ENCODE measurements at regions not wholly inside any gene's neighbourhood (a gene's known extent, or its start where the extent isn't known, plus 50 kb on each side); places are given as distances from the start of the nearest gene placed in this dataset.
"Not testable (repeated sequence)": the region's sequence is repeated elsewhere in the genome, so short reads cannot be mapped to it uniquely, and the experiment has no call there.

DNA sequence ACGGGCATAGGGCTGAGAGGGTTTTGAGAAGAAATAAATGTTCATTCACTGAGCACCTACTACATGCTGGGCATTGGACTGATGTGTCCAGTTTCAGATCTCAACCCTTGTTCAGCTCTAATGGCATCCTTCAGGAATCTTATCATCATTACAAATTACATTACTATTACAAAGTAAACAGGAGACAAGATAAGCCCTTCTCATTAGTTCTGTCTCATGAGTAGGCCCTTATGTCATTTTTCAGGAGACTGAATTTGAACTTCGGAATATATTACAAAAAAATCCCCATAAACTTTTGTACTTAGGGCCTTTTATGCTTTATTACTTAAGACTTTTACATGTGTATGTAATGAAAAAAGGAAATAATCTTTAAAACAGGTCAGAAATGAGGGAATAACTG is 289.7 kb downstream of the BAMBI start:
- DNase-seq, result no peak

GRCh38 chr10:28969413-28969812 is 292.1 kb downstream of the BAMBI start:
- DNase-seq, result no peak

GRCh38 chr10:28970231-28970630 is 292.9 kb downstream of the BAMBI start:
- DNase-seq, result no peak

DNA sequence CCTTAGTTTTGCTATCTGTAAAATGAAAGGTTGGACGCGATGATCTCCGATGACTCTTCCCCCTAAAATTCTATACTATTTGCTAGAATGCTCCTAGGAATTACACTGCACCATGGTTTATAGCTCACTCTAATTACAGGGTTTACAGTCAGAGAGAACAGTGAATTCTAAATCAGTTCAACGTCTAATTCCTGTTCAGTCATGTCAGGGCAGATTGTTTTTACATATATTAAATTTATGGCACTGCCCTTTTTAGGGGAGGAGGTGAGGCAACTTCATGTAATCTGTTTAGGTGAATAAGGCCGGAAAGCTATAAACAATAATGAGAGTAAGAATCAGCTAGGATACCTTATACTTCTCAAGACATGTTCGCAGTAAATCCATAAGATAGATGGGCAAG is 293.9 kb downstream of the BAMBI start:
- no peak for DNase-seq

GRCh38 chr10:28971764-28972163 is 294.4 kb downstream of the BAMBI start:
- no peak for DNase-seq

- no peak for DNase-seq
Measured at GRCh38 chr10:28973309-28973972, 296.1 kb downstream of the BAMBI start.

DNA sequence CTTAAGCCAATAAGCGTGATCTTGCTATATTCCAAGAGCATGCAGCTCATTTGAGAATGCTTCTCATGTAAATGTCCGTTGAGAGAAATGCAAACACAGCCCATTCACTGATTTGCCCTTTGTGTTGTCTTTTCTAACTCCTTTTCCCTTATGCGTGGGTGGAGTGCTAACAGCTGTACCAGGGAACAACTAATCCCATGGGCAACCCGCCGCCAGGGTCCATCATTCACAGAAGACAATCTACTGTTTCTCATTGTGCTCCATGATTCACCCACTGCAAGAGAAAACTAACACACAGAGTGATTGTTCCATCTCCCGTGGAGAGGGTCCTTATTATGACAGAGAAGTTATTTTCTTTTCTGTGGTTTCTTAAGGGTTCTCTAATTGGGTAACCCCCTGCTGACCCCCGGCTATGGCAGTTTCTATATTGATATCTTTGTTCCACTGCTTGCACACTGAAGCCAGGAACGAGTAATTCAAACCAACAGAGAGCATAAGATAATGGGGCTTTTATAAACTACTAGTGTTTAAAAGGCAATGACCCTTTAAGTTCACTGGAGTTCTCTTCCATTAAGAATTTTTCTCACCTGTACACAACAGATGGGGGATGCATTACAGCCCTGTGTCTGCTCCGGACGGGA is 298.7 kb downstream of the BAMBI start:
- no peak for DNase-seq

GRCh38 chr10:28977518-28977917 is 300.2 kb downstream of the BAMBI start:
- no peak for DNase-seq

GRCh38 chr10:28980264-28980663 is 302.9 kb downstream of the BAMBI start:
- DNase-seq, result no peak

DNA sequence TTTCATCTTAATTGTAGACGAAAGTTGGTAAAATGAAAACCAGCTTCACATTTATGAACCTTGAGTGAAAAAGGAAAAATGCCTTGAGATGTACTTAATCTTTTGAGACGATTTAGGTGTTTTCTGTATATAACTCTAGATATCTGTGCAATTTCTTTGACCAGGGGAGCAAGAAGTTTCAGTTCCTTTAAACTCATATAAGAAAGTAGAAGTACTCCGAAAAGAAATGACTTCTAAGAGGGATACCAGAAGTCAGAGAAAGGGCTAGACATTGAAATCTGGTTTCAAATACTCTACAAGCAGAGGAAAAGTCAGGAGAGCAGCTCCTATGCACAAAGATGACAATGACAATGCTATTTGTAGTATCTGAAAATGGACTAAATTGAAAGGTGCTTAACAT is 303.7 kb downstream of the BAMBI start:
- DNase-seq, result no peak

DNA sequence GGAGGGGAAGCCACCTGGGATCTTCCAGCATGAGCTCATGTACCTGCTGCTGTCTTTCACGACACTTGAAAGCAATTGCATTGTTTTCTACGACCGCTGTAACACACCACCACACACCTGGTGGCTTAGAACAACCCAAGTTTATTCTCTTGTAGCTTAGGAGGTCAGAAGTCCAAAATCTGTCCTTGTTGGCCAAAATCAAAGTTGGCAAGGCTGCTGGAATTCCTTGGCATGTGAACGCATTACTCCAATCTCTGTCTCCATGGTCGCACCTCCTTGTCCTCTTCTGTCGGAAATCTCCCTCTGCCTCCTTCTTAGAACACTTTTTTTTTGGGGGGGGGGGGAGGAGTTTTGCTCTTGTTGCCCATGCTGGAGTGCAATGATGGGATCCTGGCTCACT is 305.7 kb downstream of the BAMBI start:
- DNase-seq, result no peak

DNA sequence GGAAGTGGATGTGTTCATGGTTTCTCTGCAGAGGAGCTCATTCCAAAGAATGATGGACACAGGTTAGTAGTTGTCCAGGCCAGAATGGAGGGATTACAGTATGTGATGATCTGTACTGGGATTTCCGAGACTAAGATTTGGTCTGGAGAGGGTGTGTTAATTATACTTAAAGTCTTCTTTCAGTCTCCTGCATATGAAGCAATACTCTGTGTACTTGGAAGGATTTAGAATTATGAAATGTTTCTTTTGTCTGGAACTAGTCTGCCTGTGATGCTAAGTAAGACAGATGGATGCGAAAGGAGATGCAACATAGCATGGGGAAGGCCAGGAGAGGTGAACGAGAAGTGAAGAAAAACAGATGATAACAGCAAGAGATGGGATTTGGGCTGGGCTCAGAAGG is 305.1 kb upstream of the LYZL1 start:
- DNase-seq, result no peak

- peak; percentile 1 for DNase-seq
Measured at GRCh38 chr10:28984431-28984830, 304.4 kb upstream of the LYZL1 start.

DNA sequence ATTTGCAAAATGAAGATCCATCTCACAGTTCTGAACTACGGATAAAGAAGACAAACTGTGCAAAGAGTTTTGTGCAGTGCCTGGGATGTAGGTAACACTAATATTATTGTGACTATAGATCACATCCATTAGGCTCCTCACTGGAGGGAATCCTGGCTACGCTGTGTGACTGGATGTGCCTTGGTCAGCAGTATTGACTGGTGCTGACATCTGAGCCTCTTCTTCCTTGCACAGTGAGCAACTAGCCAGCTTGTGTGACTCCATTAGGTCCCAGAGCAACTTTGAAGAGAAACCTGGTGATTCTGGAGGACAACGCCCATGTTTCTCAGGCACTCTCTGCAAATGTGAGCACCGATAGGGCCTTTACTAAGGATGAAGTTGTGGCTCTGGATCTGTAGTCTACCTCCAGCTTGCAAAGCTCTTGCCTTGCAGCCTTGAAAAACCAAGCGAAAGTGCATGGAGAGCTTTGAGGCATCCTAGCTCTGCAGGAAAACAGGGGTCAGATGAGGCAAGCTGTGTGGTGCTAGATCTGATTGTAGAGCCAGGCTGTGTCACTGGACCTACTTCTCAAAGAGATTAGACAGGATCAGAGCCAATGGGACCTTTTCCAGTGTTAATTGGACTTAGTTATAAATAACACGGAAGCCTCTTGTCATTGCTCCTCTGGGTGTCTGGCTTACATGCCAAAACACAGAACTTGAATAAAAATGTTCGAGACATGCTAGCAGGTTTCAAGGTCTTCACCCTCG is 303.6 kb upstream of the LYZL1 start:
- no peak for DNase-seq

DNA sequence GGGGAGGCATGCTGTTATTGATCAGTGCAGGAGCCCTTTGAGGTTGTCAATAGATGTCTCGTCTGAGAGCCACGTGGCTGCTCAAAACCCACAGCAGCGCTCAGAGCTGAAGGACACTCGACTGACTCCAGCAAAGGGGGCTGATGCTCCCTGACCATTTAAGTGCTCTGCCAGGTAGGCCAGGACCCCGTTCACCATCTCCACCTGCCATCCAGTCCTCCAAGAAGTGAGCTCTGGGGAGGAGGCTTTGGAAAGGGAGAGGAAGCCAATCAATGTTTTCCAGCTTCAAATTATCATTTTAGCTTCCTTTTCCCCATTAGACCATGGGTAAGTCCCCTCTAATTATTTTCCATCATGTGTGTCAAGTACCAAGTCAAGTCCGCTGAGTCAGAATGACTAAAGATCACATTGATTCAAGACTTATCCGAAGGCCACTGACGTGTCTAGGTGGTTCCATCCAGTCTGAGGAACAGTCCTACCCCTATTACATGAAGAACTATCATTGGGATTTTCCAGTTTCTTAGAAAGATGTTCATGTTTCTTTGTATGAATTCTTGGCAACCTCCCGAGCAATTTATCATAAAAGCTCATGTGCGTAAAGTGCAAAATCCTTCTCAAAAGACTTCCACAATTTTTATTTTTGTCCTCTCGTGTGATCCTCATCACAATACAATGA is 302.6 kb upstream of the LYZL1 start:
- DNase-seq, result no peak

DNA sequence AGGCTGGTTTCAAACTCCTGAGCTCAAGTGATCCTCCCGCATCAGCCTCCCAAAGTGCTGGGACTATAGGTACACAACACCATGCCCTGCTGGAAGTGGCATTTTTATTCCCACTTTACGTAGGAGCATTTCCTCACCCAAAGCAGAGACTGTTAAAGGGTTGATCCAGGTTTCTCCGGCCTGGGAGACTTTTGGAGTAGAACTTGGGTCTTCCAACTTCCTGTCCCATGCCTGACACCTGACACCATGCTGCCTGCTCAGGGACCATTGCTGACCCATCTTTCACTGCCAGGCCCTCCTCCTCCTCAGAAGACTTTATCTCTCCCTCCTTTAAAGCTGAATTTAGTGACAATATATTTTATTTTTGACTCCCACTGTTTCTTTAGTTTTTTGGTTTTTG is 302.0 kb upstream of the LYZL1 start:
- DNase-seq, result no peak

GRCh38 chr10:28987555-28988320 is 301.1 kb upstream of the LYZL1 start:
- no peak for DNase-seq

GRCh38 chr10:28988980-28989379 is 299.9 kb upstream of the LYZL1 start:
- no peak for DNase-seq

GRCh38 chr10:28991333-28992270 is 297.3 kb upstream of the LYZL1 start:
- DNase-seq, result peak; percentile 43

DNA sequence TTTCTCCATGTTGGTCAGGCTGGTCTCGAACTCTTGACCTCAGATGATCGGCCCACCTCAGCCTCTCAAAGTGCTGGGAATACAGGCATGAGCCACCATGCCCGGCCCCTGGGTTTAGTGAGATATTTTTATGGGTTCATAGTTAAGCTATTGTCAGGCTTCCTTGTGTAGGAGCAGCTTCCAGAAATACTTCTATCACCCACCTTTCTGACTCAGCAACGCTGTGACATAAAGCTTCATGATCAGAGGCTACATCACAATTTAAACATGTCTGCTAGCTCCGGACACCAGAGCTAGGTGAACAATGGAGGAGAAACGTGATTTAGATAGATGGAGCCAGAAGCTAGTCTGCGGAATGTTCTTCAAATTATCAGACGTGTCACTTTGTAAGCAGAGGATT is 295.8 kb upstream of the LYZL1 start:
- no peak for DNase-seq

DNA sequence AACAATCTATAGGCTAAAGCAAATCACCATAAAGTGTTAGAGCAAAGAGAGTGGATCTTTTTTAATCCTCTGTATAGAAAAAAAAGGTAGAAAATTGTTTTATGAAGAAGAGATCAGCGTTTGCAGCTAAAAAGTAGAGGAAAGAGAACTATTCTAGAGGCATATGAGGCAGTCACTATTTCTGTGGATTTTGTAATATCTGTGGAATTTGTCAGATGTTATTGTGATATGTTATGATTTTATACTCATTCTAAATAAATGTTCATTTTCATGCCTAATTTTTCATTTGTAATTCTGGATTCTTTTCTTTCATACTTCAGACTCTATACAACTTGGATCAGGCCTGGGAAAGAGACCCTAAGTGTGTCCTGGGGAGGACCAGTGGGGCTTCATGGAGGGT is 295.0 kb upstream of the LYZL1 start:
- DNase-seq, result no peak

GRCh38 chr10:28994802-28995201 is 294.1 kb upstream of the LYZL1 start:
- DNase-seq, result not testable (repeated sequence)
